HG02884 (cell line): ENCODE measurements at regions not wholly inside any gene's neighbourhood (a gene's known extent, or its start where the extent isn't known, plus 50 kb on each side); places are given as distances from the start of the nearest gene placed in this dataset.

ENCODE experiments used
- ATAC-seq: cut with Tn5 transposase; IDR thresholded peaks from one replicate; pipeline ENCODE4 v1.9.1; 2021; ENCODE audit warnings: mild to moderate bottlenecking, moderate library complexity; ENCODE audit not compliant: unreplicated experiment

GRCh38 chr2:198817536-198817935 lies 640.2 kb downstream of the SATB2 start:
- no peak for ATAC-seq

- no peak for ATAC-seq
These were observed 642.1 kb downstream of the SATB2 start for GRCh38 chr2:198815626-198816025.

GRCh38 chr2:198811198-198811597 lies 646.5 kb downstream of the SATB2 start:
- no peak for ATAC-seq

GRCh38 chr2:198809976-198810375 lies 647.8 kb downstream of the SATB2 start:
- ATAC-seq = no peak

DNA sequence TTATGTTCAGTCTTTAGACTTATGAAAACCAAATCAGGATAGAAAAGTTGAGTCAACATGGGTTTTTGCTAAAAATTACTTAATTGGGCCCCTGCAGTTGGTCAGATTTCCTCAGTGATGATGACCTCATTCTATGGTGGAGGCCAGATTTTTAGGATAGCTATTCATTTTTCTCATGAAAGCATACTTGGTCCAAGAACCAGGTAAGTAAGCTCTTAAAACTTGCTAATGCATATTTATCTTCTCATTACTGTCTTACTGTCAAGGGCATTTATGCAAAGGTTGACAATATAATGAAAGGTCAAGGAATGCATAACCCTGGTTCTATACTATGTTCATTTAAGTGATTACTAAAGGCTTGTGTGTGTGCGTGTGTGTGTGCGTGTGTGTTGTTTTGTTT lies 650.6 kb downstream of the SATB2 start:
- no peak for ATAC-seq

- no peak for ATAC-seq
These were observed 662.3 kb downstream of the SATB2 start for GRCh38 chr2:198795419-198795818.

DNA sequence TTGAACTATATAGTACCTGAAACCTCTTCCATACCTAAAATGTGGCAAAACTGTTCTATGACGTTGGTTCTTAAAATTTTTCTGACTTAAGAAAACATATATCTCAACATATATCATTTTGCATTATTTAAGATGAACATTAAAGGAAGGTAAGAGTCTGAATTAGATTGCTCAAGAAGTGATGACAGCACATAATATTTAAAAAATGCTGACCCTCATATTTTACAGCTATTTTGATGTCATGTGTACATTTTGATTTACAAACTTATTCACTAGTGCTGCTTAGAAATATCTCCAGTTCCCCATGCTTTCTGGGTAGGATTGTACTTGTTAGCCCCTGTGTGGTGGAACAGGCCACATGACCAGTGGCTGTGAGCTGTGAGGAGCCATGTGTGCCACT lies 666.1 kb downstream of the SATB2 start:
- no peak for ATAC-seq

GRCh38 chr2:198788676-198789075 lies 669.1 kb downstream of the SATB2 start:
- no peak for ATAC-seq

- ATAC-seq = no peak
These were observed 675.0 kb downstream of the SATB2 start for GRCh38 chr2:198782734-198783133.

DNA sequence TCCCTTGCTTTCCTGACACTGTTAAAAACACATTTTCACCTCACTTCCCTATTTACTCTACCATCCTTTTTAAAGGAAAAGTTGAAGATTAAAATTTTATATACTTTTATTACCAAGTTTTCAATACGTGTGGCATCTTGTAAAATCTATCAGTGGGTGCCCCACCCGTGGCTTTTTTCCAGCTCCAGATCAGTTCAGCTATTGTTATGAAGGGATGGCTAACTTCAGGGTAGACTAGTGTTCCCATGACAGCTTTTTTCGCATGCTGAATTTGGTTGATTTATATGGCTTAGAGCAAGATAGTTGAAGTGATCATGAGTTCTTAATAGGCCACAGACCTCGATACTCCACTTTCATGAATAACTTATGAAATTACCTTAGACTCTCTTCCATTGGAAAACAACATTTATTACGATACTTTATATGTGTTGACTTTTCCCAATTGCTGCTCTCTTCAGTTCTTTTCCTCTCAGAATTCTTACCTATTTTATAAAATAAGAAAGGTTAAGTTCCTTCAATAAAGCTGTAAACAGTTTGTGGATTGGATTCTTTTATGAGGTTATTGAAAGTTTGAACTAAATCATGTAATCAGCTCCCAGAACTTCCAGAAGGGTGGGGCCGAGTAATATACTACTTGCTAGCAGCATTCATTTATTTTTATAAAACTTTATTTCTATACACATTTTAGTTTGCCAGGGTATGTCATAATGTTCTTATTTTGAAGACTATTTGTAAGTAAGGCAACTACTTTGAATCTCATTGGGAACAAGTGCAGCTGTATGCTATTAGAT lies 680.9 kb downstream of the SATB2 start:
- ATAC-seq = no peak

DNA sequence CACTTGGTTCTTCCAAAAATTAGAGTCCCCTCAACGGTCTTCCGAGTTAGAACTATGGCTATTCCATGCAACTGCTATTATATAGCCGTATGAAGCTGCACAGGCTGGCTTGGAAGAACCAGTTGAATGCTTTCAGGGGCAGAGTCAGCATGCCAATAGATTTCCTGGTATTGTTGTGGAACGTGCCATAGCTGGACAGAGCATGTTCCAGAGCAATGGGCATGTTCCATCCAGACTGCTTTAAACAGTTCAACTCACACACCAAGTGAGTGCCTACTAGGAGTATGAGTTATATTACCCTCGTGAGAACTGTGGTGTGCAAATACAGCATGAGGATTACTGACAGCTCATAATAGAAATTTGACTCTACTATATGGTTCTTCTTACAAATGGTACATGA lies 682.0 kb downstream of the SATB2 start:
- ATAC-seq = no peak

- ATAC-seq = no peak
These were observed 683.2 kb downstream of the SATB2 start for GRCh38 chr2:198774576-198774975.

DNA sequence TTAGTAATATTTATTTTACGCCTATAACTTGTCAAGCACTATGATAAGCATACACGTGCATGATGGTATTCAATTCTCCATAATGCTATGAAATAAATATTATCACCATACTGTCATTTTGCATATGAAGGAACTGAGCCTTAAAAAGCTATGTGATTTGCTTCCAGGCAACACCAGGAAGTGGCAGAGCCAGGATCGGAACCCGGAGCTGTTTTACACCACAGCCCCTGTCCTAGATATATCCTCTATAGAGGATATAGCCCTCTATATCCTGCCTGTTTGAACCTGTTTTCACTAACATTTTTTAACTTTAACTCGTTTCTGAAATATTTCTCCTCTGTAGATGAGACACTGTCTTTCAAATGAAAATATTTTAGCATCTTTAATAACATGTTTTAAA lies 690.0 kb downstream of the SATB2 start:
- ATAC-seq = no peak

DNA sequence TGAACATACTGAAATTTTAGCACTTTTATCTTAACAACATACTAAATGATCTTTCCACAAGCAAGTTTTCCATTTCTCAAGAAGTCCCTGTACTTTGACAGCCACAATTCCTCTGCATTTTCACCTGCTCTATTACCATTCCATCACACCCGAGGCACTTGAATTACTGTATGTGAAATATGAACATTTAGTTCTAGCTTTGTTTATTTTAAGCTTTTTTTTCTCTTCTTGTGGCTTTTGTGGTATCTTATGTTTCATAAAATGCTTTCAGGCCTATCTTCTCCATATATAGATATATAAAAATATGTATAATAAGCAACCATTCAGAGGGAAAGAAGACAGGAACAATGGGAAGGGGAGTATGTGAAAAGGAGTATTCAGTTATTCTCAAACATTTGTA lies 693.9 kb downstream of the SATB2 start:
- ATAC-seq = no peak

DNA sequence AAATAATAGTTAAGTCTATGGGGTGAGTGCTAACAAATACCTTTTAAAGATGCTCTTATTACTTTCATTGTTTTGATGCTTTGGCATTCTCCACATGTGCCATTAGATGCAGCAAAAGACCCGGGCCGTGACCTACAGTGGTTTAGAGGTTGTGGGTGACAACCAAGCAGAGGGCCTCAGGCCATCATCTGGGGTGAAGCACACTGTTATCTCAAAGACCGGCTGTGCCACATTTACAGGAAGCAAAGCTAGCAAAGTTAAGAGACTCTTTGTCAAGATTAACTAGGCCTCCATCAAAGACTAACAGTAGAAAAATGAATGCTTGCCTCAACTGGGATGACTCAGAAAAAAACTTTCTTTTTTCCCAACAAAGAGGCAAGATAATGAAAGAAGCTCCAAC lies 695.3 kb downstream of the SATB2 start:
- ATAC-seq = no peak

- ATAC-seq = no peak
These were observed 700.7 kb downstream of the SATB2 start for GRCh38 chr2:198757069-198757468.

DNA sequence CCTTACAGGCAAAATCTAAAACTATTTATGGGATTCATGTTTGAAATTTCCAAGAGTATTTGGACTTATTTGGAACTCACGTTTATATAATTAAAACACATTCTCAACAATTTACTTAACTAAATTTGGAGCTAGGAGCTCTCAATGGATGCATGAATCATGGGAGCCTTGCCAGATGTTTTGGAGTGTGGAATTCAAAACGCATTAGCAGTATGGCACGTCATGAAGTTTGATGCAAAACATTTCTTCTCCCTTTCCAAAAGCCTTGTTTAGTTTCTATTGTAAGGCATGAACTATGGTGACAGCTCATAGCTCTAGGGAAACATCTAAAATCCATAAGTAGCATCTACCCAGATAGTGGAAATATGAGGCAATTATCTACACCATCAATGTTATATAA lies 701.6 kb downstream of the SATB2 start:
- ATAC-seq = no peak

- ATAC-seq = no peak
These were observed 704.6 kb downstream of the SATB2 start for GRCh38 chr2:198753101-198753500.

GRCh38 chr2:198749364-198749763 lies 708.4 kb downstream of the SATB2 start:
- no peak for ATAC-seq

- ATAC-seq = no peak
These were observed 725.8 kb downstream of the SATB2 start for GRCh38 chr2:198731842-198732399.

- no peak for ATAC-seq
These were observed 737.5 kb downstream of the SATB2 start for GRCh38 chr2:198720266-198720665.

DNA sequence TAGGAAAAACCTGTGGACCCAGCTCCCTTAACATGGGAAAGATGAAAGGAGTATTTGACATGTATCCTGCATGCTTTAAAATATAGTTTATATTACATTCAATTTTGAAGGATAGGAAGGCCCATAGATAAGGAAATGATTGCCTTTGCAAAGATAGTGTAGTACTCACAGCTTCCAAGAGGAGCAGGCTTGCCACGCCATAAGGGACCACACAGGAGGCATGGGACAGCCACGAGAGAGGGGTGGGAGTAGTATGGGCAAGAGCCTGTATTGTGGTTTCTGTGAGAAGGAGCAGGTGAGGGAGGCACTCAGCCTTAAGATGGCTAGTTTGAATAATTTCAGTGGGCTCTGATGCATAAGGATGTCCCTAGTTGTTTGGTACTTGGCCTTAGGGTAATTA lies 740.3 kb downstream of the SATB2 start:
- ATAC-seq = no peak

DNA sequence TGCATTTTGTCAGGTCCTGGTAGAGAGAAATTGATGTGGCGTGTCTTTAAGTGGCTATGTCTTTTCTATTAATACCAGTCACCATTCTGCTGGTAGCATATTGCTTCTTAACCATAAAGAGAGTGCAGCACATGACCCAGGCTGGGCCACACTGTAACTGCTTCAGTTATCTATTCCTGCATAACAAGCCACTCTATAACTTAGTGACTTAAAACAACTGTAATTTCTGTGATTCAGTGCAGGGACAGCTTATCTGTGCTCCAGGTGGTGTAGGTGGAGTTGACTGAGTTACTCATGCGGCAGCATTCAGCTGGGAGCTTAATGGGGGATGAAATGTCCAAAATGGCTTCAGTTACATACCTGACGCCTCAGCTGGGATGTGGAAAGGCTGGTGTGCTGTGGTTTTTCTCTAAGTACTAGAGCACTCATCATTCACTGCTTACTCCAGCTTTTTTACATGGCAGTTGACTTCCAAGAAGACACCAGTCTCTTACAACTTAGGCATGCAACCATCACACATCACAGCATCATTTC lies 742.4 kb downstream of the SATB2 start:
- ATAC-seq = no peak
